ENCODE measurements at regions not wholly inside any gene's neighbourhood (a gene's known extent, or its start where the extent isn't known, plus 50 kb on each side); places are given as distances from the start of the nearest gene placed in this dataset.

DNA sequence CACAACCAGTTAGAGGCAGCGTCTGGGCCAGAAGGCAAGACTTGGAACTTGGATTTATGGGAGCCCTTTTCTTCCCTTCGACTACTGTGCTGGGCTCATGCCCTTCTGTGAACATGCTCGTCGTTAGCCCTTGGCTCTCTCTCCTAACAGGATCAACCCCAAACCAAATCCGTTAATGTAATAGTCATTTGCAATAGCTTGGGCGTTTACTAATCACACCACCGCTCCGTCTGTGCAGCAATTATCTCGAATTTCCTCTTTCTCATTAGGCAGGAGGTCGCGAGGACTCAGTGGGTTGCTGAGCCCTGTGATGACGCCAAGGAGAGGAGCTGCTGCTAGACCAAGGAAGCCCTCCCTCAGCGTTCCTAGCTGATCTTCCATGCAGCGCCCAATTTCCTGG, 114.7 kb downstream of the ENGASE start:
- no peak overlapping the region for H3K4me3 Mint-ChIP-seq
- H3K27ac Mint-ChIP-seq = no peak overlapping the region
- H3K27me3 Mint-ChIP-seq = peaks cover 86% of the 10 kb centered on the region
- no peaks in the 10 kb centered on the region for H3K4me1 Mint-ChIP-seq
- H3K9me3 Mint-ChIP-seq = no peaks in the 10 kb centered on the region
- H3K36me3 Mint-ChIP-seq = no peaks in the 10 kb centered on the region
- DNase-seq = no peak

DNA sequence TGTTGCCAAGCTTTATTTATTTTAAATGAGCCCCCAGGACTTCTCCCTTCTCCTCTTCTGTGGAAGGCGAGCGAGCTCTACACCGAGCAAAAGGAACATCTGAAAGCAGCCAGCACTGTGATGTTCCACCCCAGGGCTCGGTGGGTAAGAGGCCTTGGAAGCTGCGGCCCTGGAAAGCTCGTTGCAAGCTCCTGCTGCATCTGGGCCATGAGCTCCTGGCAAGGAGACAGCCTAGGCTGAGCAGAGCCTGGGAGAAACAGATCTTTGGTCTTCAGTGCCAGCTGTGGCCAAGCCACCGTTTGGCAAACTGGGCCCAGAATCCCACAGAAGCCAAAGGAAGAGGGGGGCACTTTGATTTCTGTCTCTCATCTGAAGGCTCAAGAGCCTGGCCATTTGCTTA, 114.1 kb downstream of the ENGASE start:
- no peaks in the 10 kb centered on the region for H3K4me1 Mint-ChIP-seq
- H3K9me3 Mint-ChIP-seq = no peaks in the 10 kb centered on the region
- H3K4me3 Mint-ChIP-seq = no peak overlapping the region
- no peak for DNase-seq
- H3K36me3 Mint-ChIP-seq = no peaks in the 10 kb centered on the region
- no peak overlapping the region for H3K27ac Mint-ChIP-seq
- peaks cover 89% of the 10 kb centered on the region for H3K27me3 Mint-ChIP-seq

DNA sequence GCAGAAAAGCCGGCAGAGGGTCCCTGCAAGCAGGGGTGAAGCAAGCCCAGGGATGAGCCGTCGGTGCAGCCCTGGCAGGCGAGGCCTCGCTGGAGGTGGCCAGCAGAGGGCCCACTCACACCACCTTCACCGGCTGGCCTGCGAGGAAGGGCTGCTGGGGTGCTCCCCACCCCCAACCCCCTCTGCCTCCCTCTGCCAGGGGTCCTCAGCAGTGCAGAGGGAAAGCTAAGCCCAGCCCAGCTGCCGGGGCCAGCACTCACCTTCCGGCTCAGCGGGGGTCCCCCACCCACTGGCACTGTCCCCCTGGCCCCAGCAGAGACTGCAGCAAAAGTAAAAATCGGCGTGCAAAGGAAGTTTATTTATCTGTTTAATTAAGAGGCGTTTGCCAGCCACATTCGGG, 113.4 kb downstream of the ENGASE start:
- peak; percentile 15 for DNase-seq
- Mint-ChIP-seq H3K9me3 (no peaks in the 10 kb centered on the region), H3K27ac (no peak overlapping the region), H3K36me3 (no peaks in the 10 kb centered on the region), H3K27me3 (peaks cover 88% of the 10 kb centered on the region), H3K4me3 (no peak overlapping the region), H3K4me1 (peaks cover 2% of the 10 kb centered on the region)

DNA sequence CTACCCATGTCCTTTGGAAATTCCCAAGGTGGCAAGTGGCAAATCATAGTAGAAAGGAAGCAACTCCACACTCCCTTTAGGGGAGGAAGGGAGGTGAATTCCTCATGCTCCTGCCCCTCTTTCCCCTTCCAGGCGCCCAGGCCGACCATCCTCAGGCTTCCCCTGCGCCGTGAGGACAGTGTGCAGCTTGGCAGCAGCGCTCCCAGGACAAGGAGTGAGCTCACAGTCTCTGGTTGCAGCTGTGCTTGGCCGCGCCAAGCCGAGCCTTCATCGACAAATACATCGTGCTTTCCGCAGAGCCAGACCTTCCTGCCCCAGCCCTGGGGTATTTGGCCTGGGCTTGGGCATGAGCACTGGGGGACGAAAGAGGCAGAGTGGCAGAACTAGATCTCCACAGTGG, 112.6 kb downstream of the ENGASE start:
- H3K9me3 Mint-ChIP-seq = no peaks in the 10 kb centered on the region
- no peak overlapping the region for H3K27ac Mint-ChIP-seq
- DNase-seq = no peak
- H3K4me3 Mint-ChIP-seq = no peak overlapping the region
- H3K27me3 Mint-ChIP-seq = peaks cover 82% of the 10 kb centered on the region
- no peaks in the 10 kb centered on the region for H3K36me3 Mint-ChIP-seq
- H3K4me1 Mint-ChIP-seq = peaks cover 2% of the 10 kb centered on the region

DNA sequence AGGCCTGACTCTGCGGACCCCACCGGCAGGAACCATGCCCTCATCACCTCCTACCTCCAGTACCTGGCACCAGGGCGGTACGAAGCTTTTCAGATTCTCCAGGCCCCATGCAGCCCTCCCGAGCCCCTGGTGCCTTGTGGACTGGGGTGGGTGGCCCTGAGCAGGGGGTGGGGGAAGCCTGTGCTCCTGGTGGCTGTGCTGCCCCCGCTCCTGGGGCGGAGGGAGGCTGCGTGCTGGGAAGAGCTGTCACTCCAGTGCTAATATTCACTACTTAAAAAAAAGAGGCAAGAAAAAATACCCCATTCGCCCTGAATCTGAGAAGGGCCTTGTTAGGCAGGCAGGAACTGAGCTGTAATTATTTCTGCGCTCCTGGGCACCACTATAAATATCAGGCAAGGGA, 111.8 kb downstream of the ENGASE start:
- DNase-seq = no peak
- H3K4me1 Mint-ChIP-seq = peaks cover 2% of the 10 kb centered on the region
- H3K4me3 Mint-ChIP-seq = no peak overlapping the region
- H3K27me3 Mint-ChIP-seq = peaks cover 82% of the 10 kb centered on the region
- H3K27ac Mint-ChIP-seq = no peak overlapping the region
- H3K9me3 Mint-ChIP-seq = no peaks in the 10 kb centered on the region
- H3K36me3 Mint-ChIP-seq = no peaks in the 10 kb centered on the region

DNA sequence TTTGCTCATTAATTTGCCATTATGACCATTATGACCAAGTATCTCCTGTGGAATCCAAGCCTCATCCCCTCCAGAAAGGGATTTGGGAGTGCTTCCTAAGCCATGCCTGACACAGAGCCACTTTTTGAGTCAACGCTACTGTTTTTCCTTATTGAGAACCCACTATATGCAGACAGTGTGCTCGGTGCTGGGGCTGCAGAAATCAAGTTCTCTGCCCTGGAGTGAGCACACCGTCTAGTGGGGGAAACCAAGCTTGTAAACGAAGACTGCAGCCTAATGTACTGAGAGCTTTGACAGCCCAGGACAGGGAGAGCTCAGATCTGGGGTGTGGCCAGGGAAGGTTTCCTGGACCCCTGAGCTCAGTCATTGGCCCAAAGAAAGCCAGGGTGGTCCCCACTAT, 111.0 kb downstream of the ENGASE start:
- Mint-ChIP-seq H3K9me3 (no peaks in the 10 kb centered on the region), H3K36me3 (no peaks in the 10 kb centered on the region), H3K27me3 (peaks cover 80% of the 10 kb centered on the region), H3K4me3 (no peak overlapping the region), H3K4me1 (peaks cover 2% of the 10 kb centered on the region), H3K27ac (no peak overlapping the region)
- DNase-seq = no peak

DNA sequence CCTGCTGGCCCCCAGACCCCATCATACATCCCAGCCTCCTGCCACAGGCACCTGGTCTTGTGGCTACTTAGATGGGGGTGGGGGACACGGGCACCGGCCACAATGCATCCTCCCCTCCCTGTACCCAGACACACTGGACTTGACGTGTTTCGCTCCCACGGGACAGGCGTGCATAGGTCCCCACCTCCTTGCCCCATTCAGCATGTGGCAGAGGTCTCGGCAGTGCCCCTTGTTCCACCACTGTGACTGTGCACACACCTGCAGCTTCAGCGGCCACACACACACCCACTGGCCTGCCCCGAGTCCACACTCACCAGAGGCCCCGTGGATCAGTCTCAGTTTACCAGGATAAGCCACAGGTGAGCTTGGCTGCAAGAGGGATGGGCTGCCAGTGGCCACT, 109.6 kb downstream of the ENGASE start:
- no peaks in the 10 kb centered on the region for H3K9me3 Mint-ChIP-seq
- H3K4me1 Mint-ChIP-seq = peaks cover 2% of the 10 kb centered on the region

DNA sequence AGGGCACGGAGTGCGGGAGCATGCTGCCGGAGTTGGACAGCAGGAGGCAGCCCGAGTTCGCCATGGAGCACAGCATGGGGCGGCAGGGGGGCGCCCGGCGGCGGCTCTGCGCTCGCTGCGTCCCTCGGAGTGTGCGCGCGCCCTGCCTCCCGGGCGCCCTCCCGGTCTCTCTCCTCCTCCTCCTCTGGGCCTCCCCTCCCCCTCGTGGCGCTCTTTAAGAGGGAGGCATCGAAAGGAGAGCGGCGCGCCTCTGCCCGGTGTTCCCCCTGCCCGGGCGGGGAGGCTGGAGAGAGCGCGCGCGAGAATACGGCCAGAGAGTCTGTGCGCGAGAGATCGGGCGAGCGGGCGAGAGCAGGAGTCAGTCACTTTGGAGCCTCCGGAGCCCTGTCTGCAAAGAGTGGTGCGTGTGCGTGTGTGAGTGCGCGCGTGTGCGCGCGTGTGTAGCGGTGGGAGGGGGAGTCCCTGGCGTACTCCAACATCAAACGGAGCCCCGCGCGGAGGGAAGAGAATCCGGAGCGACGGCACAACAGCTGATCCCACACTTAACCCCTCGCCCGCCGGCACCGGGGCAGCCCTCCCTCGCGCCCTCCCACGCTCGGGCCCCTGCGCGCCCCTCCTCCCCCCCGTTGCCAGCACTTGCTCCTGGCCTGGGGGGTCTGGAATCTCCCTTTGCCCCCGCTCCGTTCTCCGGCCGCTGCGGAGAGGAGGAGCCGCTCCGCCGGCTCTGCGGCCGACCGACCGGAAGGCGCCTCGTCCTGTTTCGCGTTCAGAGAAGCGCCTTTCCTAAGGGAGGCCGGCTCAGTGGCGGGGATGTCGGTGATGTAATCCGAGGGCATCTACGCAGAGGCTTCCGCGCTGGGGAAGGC, 108.9 kb downstream of the ENGASE start:
- peaks cover 58% of the 10 kb centered on the region for H3K27me3 Mint-ChIP-seq
- DNase-seq = peak; percentile 20
- H3K4me1 Mint-ChIP-seq = peaks cover 2% of the 10 kb centered on the region
- no peaks in the 10 kb centered on the region for H3K9me3 Mint-ChIP-seq
- H3K27ac Mint-ChIP-seq = no peak overlapping the region
- no peaks in the 10 kb centered on the region for H3K36me3 Mint-ChIP-seq
- peak overlapping the region; percentile 29 for H3K4me3 Mint-ChIP-seq

More for the DNA sequence above, 109.6 kb downstream of the ENGASE start:
- no peak overlapping the region for H3K27ac Mint-ChIP-seq
- no peaks in the 10 kb centered on the region for H3K36me3 Mint-ChIP-seq
- no peak for DNase-seq
- peaks cover 65% of the 10 kb centered on the region for H3K27me3 Mint-ChIP-seq
- H3K4me3 Mint-ChIP-seq = no peak overlapping the region

GRCh38 chr17:79183043-79183292, 108.3 kb downstream of the ENGASE start:
- Mint-ChIP-seq H3K36me3 (no peaks in the 10 kb centered on the region), H3K9me3 (no peaks in the 10 kb centered on the region), H3K4me1 (peaks cover 2% of the 10 kb centered on the region), H3K27ac (no peak overlapping the region), H3K4me3 (no peak overlapping the region), H3K27me3 (peaks cover 55% of the 10 kb centered on the region)
- no peak for DNase-seq

GRCh38 chr17:79182176-79183042, 107.8 kb downstream of the ENGASE start:
- Mint-ChIP-seq H3K27ac (no peak overlapping the region), H3K36me3 (no peaks in the 10 kb centered on the region), H3K27me3 (peaks cover 50% of the 10 kb centered on the region), H3K4me3 (no peak overlapping the region), H3K4me1 (peaks cover 2% of the 10 kb centered on the region), H3K9me3 (no peaks in the 10 kb centered on the region)
- DNase-seq = no peak

DNA sequence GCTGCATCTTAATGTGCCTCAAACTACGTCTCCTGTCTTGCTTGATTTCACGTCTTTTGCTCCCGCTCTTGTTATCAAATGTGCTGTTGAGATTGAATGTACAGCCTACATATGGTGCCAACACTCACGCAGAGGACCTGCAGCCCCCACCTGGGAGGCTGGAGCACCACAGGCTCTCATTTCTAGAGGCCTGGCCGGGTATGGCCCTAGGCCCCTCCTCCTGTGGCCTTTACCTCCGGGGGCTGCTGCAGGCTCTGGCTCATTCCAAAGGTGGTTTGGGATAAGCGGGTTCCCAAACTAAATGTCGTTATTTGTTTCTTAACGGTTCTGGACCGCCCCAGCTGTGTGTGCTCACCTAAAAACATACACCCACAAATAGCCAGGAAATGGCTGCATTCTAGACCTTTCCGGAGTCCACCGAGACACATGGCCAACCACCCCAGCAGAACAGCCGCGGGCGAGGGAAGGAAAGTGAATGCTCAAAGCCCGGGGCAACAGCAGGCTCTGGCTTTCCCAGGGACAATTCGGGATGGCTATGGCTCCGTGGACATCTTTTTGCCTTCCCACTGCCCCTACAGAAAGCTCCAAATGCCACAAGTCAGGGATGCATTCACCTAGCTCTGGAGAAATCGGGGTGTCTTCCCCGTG, 105.9 kb downstream of the ENGASE start:
- Mint-ChIP-seq H3K36me3 (no peaks in the 10 kb centered on the region), H3K4me1 (peaks cover 2% of the 10 kb centered on the region), H3K27ac (no peak overlapping the region), H3K9me3 (no peaks in the 10 kb centered on the region), H3K4me3 (no peak overlapping the region), H3K27me3 (peaks cover 34% of the 10 kb centered on the region)
- DNase-seq = no peak

GRCh38 chr17:79179334-79179733, 104.7 kb downstream of the ENGASE start:
- Mint-ChIP-seq H3K27me3 (peaks cover 22% of the 10 kb centered on the region), H3K4me3 (no peak overlapping the region)
- no peak for DNase-seq

DNA sequence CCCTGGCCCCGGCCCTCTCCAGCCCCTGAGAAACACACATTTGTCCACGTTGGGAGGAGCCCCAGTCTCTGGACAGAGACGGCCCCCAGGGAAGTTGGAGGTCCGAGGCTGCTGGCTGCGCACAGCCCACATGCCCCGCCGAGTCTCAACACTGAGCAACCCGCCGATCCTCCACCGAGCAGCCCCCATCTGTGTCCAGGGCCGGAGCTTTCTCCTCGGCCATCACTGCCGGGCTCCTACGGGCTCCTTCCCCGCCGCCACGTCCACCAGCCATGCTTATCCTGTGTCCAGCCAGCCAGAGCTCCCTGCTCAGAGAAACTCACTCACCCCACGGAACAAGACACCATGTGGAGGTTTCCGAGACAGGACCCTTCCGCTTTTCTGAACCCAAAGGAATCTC, 103.3 kb downstream of the ENGASE start:
- DNase-seq = no peak
- no peak overlapping the region for H3K27ac Mint-ChIP-seq
- no peak overlapping the region for H3K4me3 Mint-ChIP-seq
- H3K27me3 Mint-ChIP-seq = peaks cover 11% of the 10 kb centered on the region
- no peaks in the 10 kb centered on the region for H3K9me3 Mint-ChIP-seq
- H3K4me1 Mint-ChIP-seq = no peaks in the 10 kb centered on the region
- H3K36me3 Mint-ChIP-seq = no peaks in the 10 kb centered on the region

More at GRCh38 chr17:79179334-79179733, 104.7 kb downstream of the ENGASE start:
- Mint-ChIP-seq H3K36me3 (no peaks in the 10 kb centered on the region), H3K27ac (no peak overlapping the region), H3K4me1 (peaks cover 2% of the 10 kb centered on the region), H3K9me3 (no peaks in the 10 kb centered on the region)

- Mint-ChIP-seq H3K36me3 (no peaks in the 10 kb centered on the region), H3K4me1 (no peaks in the 10 kb centered on the region), H3K4me3 (no peak overlapping the region), H3K27me3 (peaks cover 8% of the 10 kb centered on the region), H3K27ac (no peak overlapping the region), H3K9me3 (no peaks in the 10 kb centered on the region)
- DNase-seq = no peak
Observed at GRCh38 chr17:79176792-79177601, 102.4 kb downstream of the ENGASE start.

Data from activated naive CD8-positive, alpha-beta T cell treated with anti-CD3 and anti-CD28 coated beads for 36 hours (primary cell).